Vagina (tissue), 2 donors: ENCODE measurements at regions not wholly inside any gene's neighbourhood (a gene's known extent, or its start where the extent isn't known, plus 50 kb on each side); places are given as distances from the start of the nearest gene placed in this dataset.

Experiments used
- CTCF ChIP-seq, 3 experiments: fragments of 450-650 bp in 2 of 3; fragments of 200-600 bp in 1 of 3; sonication (generic) in 1 of 3; IDR thresholded peaks; one replicate each; pipeline ENCODE4 v1.5.1; 2017 to 2019; ENCODE audit warnings: antibody characterized with exemption in 3 of 3, mild to moderate bottlenecking in 2 of 3, moderate library complexity in 2 of 3
- POLR2AphosphoS5 ChIP-seq, 2 donors: sonication (generic); formaldehyde crosslinking; IDR thresholded peaks; one replicate each; pipeline ENCODE4 v1.9.0; 2017; ENCODE audit warnings: antibody characterized with exemption in 2 of 2, mild to moderate bottlenecking in 2 of 2, low read depth in 1 of 2; ENCODE audit not compliant: insufficient read depth in 1 of 2

DNA sequence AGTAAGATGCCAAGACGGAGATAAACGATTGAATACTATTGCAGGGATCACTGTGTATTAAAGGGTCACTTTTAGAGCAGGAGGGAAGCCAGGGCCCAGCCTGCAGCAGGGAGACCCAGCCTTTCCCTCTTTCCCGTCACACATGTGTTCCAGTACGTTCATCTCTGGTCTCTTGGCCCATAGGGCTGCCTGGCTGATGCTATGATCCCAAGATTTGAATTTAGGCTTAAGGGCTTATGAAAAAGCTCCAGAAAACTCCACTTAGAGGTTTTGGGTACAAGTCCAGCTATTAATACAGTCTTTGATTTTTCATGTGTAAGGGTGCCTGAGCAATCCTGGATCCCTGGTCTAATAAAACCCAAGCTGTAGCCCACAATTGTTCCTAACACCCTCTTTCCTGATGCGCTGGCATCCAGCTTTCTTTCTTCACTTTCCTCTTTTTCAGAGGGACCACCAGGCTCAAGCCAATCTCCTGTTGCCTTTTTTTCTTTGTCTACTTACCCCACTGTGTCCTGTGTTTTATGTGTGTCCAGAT, 359.6 kb upstream of the USP24 start:
- TF ChIP-seq CTCF (IDR thresholded peaks at IDR 0.05) (no peak), POLR2AphosphoS5 (IDR thresholded peaks at IDR 0.05; ENCODE audit: insufficient read depth in 1 of 2, low read depth in 1 of 2) (no peak)
